ENCODE measurements at regions not wholly inside any gene's neighbourhood (a gene's known extent, or its start where the extent isn't known, plus 50 kb on each side); places are given as distances from the start of the nearest gene placed in this dataset.
"Not testable (repeated sequence)": the region's sequence is repeated elsewhere in the genome, so short reads cannot be mapped to it uniquely, and the experiment has no call there.

- not testable (repeated sequence) for TF ChIP-seq RAD21 (IDR thresholded peaks at IDR 0.05 in 1 of 2, conservative IDR thresholded peaks at IDR 0.05 in 1 of 2; ENCODE audit: low read depth in 2 of 2, low read length in 2 of 2); POLR2A (IDR thresholded peaks at IDR 0.05; ENCODE audit: control extremely low read depth in 1 of 2, low read depth in 2 of 2, low read length in 2 of 2); GTF2F1 (IDR thresholded peaks at IDR 0.05; ENCODE audit: borderline replicate concordance, low read depth, low read length); CTCF (IDR thresholded peaks at IDR 0.05; ENCODE audit: control extremely low read depth in 1 of 3, insufficient read depth in 1 of 3, low read depth in 1 of 3, low read length in 3 of 3); EZH2 (IDR thresholded peaks at IDR 0.05; ENCODE audit: low read depth, low read length, severe bottlenecking); SP1 (IDR thresholded peaks at IDR 0.05; ENCODE audit: low read depth, low read length); SRF (IDR thresholded peaks at IDR 0.05; ENCODE audit: low read depth, low read length); MAFK (IDR thresholded peaks at IDR 0.05; ENCODE audit: low read depth, low read length); ZNF274 (IDR thresholded peaks at IDR 0.05; ENCODE audit: borderline replicate concordance, extremely low read depth, low read length); CBX8 (IDR thresholded peaks at IDR 0.05; ENCODE audit: borderline replicate concordance, low read depth, low read length); POLR2AphosphoS5 (IDR thresholded peaks at IDR 0.05; ENCODE audit: low read depth, low read length); GABPA (IDR thresholded peaks at IDR 0.05; ENCODE audit: borderline replicate concordance, insufficient read depth, low read length)
Observed at GRCh38 chr17:31600144-31600543, 208.7 kb downstream of the RAB11FIP4 start.

All from H1 (cell line).